GM18873 (cell line): ENCODE measurements at regions not wholly inside any gene's neighbourhood (a gene's known extent, or its start where the extent isn't known, plus 50 kb on each side); places are given as distances from the start of the nearest gene placed in this dataset.

ENCODE experiments used
- ATAC-seq: cut with Tn5 transposase; IDR thresholded peaks from one replicate; pipeline ENCODE4 v1.9.1; 2021; ENCODE audit warnings: mild to moderate bottlenecking, moderate library complexity, moderate number of reproducible peaks; ENCODE audit not compliant: unreplicated experiment, low FRiP score

GRCh38 chr11:109247071-109247470 is 174.9 kb upstream of the C11orf87 start:
- no peak for ATAC-seq

- ATAC-seq = no peak
Measured at GRCh38 chr11:109249597-109249996, 172.4 kb upstream of the C11orf87 start.

- no peak for ATAC-seq
Measured at GRCh38 chr11:109251230-109251629, 170.8 kb upstream of the C11orf87 start.

DNA sequence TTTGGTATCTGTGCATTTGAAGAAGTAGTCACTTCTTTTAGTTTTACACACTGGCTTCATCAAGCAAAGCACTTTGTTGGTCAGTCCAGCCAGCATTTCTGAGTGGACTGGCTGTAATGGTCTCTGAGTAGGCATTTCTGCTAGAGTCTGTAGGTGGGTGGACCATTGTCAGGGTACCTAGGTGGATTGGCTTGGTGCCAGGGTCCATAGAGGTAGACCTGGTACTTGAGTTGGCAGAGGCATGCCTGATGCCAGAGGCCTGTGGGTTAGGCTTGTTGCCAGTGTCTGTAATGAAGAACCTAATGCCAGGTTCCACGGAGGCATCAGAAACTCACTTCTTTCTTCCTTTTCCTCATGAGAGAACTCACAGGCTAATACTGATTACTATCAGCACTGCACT is 157.9 kb upstream of the C11orf87 start:
- ATAC-seq = no peak

GRCh38 chr11:109267293-109268095 is 154.5 kb upstream of the C11orf87 start:
- ATAC-seq = no peak

GRCh38 chr11:109275931-109276330 is 146.1 kb upstream of the C11orf87 start:
- ATAC-seq = no peak

- ATAC-seq = no peak
Measured at GRCh38 chr11:109285465-109285864, 136.5 kb upstream of the C11orf87 start.

GRCh38 chr11:109291553-109291952 is 130.4 kb upstream of the C11orf87 start:
- ATAC-seq = no peak

- no peak for ATAC-seq
Measured at GRCh38 chr11:109298865-109299264, 123.1 kb upstream of the C11orf87 start.

DNA sequence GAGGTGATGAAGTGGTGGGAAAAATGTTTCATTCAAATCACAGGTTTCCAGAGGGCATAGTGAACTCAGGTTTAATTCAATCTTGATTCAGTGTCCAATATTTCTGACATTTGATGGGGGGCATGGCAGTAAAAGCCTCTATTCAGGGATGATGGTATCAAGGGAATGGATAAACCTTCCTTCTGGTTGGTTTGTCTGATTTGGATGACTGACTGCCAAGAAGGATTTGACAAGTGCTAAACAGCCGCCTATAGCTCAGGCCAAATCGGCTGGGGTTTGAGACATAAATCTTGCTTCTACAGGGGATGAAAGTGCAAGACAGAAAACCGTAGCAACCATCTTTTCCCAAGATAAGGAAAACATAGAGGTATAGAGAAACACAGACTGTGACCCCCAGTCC is 121.8 kb upstream of the C11orf87 start:
- ATAC-seq = no peak

- ATAC-seq = no peak
Measured at GRCh38 chr11:109302591-109303334, 119.2 kb upstream of the C11orf87 start.

- ATAC-seq = no peak
Measured at GRCh38 chr11:109303342-109303741, 118.6 kb upstream of the C11orf87 start.

DNA sequence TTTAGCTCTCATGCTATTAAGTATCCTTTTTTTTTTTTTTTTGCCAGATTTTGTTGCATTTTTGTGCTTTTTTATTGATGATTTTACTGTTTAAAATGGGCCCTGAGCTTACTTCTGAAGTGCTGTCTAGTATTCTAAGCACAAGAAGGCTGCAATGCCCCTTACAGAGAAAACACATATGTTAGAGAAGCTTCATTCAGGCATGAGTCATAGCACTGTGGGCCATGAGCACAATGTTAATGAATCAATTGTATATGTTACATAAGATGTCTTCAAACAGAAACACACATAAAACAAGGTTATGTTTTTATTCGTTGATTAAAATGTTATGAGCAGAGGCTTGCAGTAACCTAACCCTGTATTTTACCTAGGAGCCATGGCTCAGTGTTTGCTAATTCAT is 117.8 kb upstream of the C11orf87 start:
- ATAC-seq = no peak

DNA sequence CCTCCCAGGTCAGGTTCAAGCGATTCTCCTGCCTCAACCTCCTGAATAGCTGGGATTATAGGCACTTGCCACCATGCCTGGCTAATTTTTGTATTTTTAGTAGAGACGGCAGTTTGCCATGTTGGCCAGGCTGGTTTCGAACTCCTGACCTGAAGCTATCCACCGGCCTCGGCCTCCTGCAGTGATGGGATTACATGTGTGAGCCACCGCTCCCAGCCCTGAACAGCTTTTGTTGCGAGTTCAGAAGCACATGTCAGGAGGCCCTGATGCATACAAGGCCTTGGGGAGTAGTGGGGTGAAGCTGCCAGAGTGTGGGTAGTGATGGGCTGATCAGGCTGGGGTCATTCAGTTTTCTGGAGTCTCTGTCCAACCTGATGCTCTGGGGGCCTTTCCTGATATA is 117.0 kb upstream of the C11orf87 start:
- no peak for ATAC-seq

DNA sequence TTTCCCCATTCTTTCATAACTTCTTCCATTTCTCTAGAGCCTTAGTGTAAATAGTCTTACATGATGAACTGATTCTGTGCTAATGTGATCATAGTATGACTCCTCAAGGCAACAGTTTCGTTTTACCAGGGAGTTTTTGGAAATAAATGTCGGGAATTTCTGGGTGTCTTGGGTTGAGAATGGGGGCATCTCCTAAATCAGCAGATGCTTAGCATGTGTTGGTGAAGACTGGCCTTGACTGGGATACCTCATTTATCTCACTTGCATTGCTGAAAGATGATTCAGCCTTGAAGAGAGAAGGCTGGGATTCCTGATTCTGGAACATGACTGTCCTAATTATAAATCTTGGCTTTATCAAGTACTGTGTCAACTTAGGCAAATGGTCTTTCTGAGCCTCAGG is 115.7 kb upstream of the C11orf87 start:
- ATAC-seq = no peak

DNA sequence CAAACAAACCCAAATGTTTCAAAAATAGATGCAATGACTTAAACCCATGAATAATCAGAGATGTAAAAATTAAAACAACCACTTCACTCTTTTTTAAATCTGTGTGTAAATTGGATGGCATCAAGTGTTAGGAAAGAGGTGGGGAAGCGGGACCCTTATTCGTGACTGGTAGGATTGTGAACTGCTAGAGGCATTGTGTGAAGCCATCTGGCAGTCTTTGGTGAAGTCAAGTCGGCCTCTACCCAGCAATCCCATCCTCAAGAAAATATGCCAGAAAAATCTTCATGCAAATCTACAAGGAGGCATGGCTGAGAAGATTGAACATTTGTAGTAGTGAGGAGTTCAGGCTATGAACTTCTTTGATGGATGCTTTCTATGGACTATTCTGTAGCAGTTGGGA is 114.6 kb upstream of the C11orf87 start:
- ATAC-seq = no peak

- ATAC-seq = no peak
Measured at GRCh38 chr11:109308551-109308950, 113.4 kb upstream of the C11orf87 start.

DNA sequence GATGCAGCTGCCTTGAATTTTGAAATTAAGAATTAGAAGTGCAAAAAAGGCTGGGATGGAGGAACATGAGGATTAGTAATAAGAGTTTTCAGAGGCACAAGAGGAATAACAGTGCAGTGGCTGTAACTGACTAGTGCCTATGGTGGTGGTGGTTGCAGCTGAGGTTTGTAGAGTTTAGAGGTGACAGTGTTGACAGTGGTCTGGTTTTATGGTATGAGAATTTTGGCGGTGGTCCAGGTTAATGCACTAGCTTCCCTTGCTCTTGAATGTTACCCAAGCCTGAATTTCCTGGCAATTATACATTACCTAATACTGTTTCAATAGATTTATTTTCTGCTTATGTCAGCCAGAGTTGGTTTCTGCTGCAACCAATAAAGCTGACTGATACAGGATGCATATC is 112.8 kb upstream of the C11orf87 start:
- no peak for ATAC-seq

DNA sequence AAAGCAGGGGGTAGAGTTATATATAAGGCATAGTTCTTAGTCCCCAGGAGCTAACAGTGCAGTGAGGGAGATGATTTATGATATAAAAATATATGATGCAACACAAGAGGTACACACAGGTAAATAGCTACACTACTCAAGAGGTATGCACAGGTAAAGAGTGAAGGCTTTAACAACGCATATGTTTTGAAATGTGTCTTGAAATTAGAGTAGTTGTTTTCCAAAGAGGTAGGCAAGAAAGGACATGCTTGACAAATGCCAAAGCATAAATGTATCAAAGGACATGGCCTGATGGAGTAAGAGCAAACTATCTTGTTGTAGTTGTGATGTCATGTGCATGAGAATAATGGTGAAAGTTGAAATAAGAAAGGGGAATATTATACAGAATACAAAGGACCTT is 104.3 kb upstream of the C11orf87 start:
- ATAC-seq = no peak

- no peak for ATAC-seq
Measured at GRCh38 chr11:109320595-109320994, 101.4 kb upstream of the C11orf87 start.

GRCh38 chr11:109326781-109327180 is 95.2 kb upstream of the C11orf87 start:
- ATAC-seq = no peak

GRCh38 chr11:109329716-109330115 is 92.3 kb upstream of the C11orf87 start:
- no peak for ATAC-seq
